ENCODE measurements at regions not wholly inside any gene's neighbourhood (a gene's known extent, or its start where the extent isn't known, plus 50 kb on each side); places are given as distances from the start of the nearest gene placed in this dataset.

DNA sequence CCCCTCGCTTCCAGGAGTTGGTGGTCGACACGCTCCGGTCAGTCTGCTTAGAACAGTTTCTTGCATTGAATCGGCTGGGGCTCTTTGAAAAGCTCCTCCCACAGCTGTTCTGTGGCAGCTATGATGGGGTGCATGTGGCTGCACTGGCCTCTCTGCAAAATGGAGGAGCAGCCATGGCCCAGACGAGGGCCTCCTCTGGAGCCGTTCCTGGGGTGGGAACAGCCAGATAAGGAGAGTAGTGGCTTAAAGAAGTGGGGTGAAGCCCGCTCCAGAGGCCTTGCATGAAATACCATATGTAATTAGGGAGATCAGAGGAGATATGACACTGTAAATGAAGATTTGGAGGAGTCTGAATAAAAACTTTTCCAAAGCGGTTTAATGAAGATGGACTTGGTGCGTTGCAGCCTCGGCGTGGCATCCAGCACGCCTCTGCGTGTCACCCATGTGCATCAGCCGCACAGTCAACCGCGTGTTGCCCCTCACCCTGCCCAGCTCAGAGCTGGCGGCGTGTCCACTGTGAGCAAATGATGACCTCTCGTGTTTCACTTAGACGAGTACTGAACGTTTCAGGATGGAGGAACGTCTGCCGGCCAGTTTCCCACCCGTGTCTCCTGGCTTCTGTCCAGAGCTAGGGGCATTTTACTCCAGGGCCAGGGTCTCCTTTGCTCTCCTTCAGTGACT lies 199.2 kb downstream of the TEX29 start:
- H3K27me3 ChIP-seq (ENCODE audit: insufficient read depth, low read length): no peaks in the 10 kb centered on the region
- no peaks in the 10 kb centered on the region for H3K4me1 ChIP-seq (ENCODE audit: insufficient read depth, low read length)
- TF ChIP-seq, protein P1, sequence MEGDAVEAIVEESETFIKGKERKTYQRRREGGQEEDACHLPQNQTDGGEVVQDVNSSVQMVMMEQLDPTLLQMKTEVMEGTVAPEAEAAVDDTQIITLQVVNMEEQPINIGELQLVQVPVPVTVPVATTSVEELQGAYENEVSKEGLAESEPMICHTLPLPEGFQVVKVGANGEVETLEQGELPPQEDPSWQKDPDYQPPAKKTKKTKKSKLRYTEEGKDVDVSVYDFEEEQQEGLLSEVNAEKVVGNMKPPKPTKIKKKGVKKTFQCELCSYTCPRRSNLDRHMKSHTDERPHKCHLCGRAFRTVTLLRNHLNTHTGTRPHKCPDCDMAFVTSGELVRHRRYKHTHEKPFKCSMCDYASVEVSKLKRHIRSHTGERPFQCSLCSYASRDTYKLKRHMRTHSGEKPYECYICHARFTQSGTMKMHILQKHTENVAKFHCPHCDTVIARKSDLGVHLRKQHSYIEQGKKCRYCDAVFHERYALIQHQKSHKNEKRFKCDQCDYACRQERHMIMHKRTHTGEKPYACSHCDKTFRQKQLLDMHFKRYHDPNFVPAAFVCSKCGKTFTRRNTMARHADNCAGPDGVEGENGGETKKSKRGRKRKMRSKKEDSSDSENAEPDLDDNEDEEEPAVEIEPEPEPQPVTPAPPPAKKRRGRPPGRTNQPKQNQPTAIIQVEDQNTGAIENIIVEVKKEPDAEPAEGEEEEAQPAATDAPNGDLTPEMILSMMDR (conservative IDR thresholded peaks at IDR 0.05): no peak
- no peak overlapping the region for H3K56ac ChIP-seq (ENCODE audit: insufficient read length, low read depth, low read length)
- no peak overlapping the region for H2BK120ac ChIP-seq (ENCODE audit: low read depth, low read length, poor library complexity, severe bottlenecking)
- Mint-ChIP-seq H3K4me3 (no peak overlapping the region), H3K4me1 (peaks cover 0 to 3% of the 10 kb centered on the region in 2 experiments; a peak in 1 of 4 replicates), H3K36me3 (ENCODE audit: insufficient read depth in 1 of 3, low read depth in 3 of 3) (peaks cover 0 to 2% (median 0%) of the 10 kb centered on the region in 3 experiments; a peak in 1 of 7 replicates), H3K27me3 (ENCODE audit: low read depth) (peaks cover 19% of the 10 kb centered on the region), H3K27ac (no peak overlapping the region), H3K9me3 (no peaks in the 10 kb centered on the region; a peak in 1 of 5 replicates)
- no peak overlapping the region for H3K9ac ChIP-seq (ENCODE audit: extremely low read depth, insufficient read length, low read length)
- H4K5ac ChIP-seq (ENCODE audit: insufficient read length, low read depth, low read length): no peak overlapping the region
- no peak overlapping the region for H2AK5ac ChIP-seq (ENCODE audit: insufficient read length, low read length)
- H3K23me2 ChIP-seq (ENCODE audit: insufficient read length, low read depth, low read length, poor library complexity, severe bottlenecking): no peaks in the 10 kb centered on the region
- no peak overlapping the region for H3K27ac ChIP-seq (ENCODE audit: insufficient read length, low read depth, low read length)
- H3K4ac ChIP-seq (ENCODE audit: low read depth, low read length): no peak overlapping the region
- no peak overlapping the region for H3K23ac ChIP-seq (ENCODE audit: insufficient read length, low read depth, low read length)
- no peaks in the 10 kb centered on the region for H3K79me1 ChIP-seq (ENCODE audit: insufficient read depth, low read depth, low read length, poor library complexity, severe bottlenecking)
- H4K8ac ChIP-seq (replicated peaks; ENCODE audit: insufficient read length, low read depth, low read length): no peak overlapping the region
- no peak overlapping the region for H3T11ph ChIP-seq (ENCODE audit: low read length)
- DNase-seq: peak; percentile 20
- no peak overlapping the region for H3K14ac ChIP-seq (ENCODE audit: insufficient read depth, low read length)
- H4K91ac ChIP-seq (ENCODE audit: insufficient read length, low read depth, low read length): no peak overlapping the region
- WGBS (ENCODE audit: extremely low coverage, insufficient read length, low lambda C conversion rate): no CpG with 5 or more reads among the region's 25 CpGs
- H2BK20ac ChIP-seq (ENCODE audit: low read depth, low read length, poor library complexity, severe bottlenecking): no peak overlapping the region
- no peaks in the 10 kb centered on the region for H3K79me2 ChIP-seq (ENCODE audit: insufficient read depth, low read length)
- H2BK5ac ChIP-seq (ENCODE audit: insufficient read length, low read length): no peak overlapping the region
- H2BK12ac ChIP-seq (ENCODE audit: insufficient read length, low read depth, low read length): no peak overlapping the region
- no peaks in the 10 kb centered on the region for H4K20me1 ChIP-seq (ENCODE audit: control insufficient read depth, insufficient read depth, insufficient read length)
- H3K4me2 ChIP-seq (ENCODE audit: insufficient read depth, insufficient read length, low read length): no peak overlapping the region
- no peaks in the 10 kb centered on the region for H3K9me3 ChIP-seq (ENCODE audit: control insufficient read depth, low read depth, low read length)
- H3K18ac ChIP-seq (ENCODE audit: insufficient read length, low read depth, low read length): no peak overlapping the region
- H2BK15ac ChIP-seq (ENCODE audit: low read depth, low read length): no peak overlapping the region
- no peak overlapping the region for H2AFZ ChIP-seq (ENCODE audit: low read length)
